ENCODE measurements at regions not wholly inside any gene's neighbourhood (a gene's known extent, or its start where the extent isn't known, plus 50 kb on each side); places are given as distances from the start of the nearest gene placed in this dataset.

DNA sequence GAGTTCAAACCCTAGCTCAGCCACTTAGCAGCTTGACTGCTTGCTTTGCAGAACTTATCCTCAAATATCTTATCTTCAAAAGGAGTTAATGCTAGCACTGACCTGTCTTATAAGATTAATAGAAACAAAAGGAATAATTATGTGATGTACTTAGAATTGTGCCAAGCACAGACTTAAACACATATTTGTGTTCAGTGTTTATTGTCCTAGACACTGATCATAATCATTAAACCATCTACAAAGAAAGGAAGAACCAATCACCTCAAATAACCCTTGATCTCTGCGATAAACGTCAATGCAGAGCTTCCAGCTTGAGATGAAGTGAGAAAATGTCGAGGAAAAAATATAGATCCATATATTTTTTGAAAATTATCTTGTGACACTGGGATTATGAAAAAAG is 73.1 kb downstream of the ATXN7L3B start:
- no peak overlapping the region for H3K4me3 ChIP-seq (ENCODE audit: low read depth, low read length)
- in situ Hi-C loops (cut with HindIII; ENCODE audit: low pct_ligation_motif_present, low sequenced_read_pairs), result no loop called here
- no peak for DNase-seq
- H3K27me3 ChIP-seq (replicated peaks), result no peaks in the 10 kb centered on the region
- no peak for TF ChIP-seq CTCF (IDR thresholded peaks at IDR 0.05; ENCODE audit: low read depth, low read length, missing control alignments)
- no peak overlapping the region for H3K27ac ChIP-seq
- no peaks in the 10 kb centered on the region for H3K36me3 ChIP-seq (replicated peaks)

GRCh38 chr12:74614426-74614825 is 76.8 kb downstream of the ATXN7L3B start:
- TF ChIP-seq CTCF (IDR thresholded peaks at IDR 0.05; ENCODE audit: low read depth, low read length, missing control alignments), result no peak
- Histone ChIP-seq H3K4me3 (ENCODE audit: low read depth, low read length) (no peak overlapping the region), H3K36me3 (replicated peaks) (no peaks in the 10 kb centered on the region), H3K27ac (no peak overlapping the region), H3K27me3 (replicated peaks) (no peaks in the 10 kb centered on the region)
- DNase-seq, result no peak
- in situ Hi-C loops (cut with HindIII; ENCODE audit: low pct_ligation_motif_present, low sequenced_read_pairs), result no loop called here

GRCh38 chr12:74619084-74619483 is 81.4 kb downstream of the ATXN7L3B start:
- H3K36me3 ChIP-seq (replicated peaks), result no peaks in the 10 kb centered on the region
- in situ Hi-C loops (cut with HindIII; ENCODE audit: low pct_ligation_motif_present, low sequenced_read_pairs), result no loop called here
- no peak for DNase-seq
- no peak overlapping the region for H3K27ac ChIP-seq
- no peak for TF ChIP-seq CTCF (IDR thresholded peaks at IDR 0.05; ENCODE audit: low read depth, low read length, missing control alignments)
- no peak overlapping the region for H3K4me3 ChIP-seq (ENCODE audit: low read depth, low read length)
- no peaks in the 10 kb centered on the region for H3K27me3 ChIP-seq (replicated peaks)

- TF ChIP-seq CTCF (IDR thresholded peaks at IDR 0.05; ENCODE audit: low read depth, low read length, missing control alignments), result no peak
- Histone ChIP-seq H3K27me3 (replicated peaks) (no peaks in the 10 kb centered on the region), H3K27ac (no peak overlapping the region), H3K4me3 (ENCODE audit: low read depth, low read length) (no peak overlapping the region), H3K36me3 (replicated peaks) (no peaks in the 10 kb centered on the region)
- no peak for DNase-seq
- in situ Hi-C loops (cut with HindIII; ENCODE audit: low pct_ligation_motif_present, low sequenced_read_pairs), result no loop called here
These were observed 82.2 kb downstream of the ATXN7L3B start for GRCh38 chr12:74619884-74620283.

- in situ Hi-C loops (cut with HindIII; ENCODE audit: low pct_ligation_motif_present, low sequenced_read_pairs), result no loop called here
- DNase-seq, result no peak
- H3K36me3 ChIP-seq (replicated peaks), result no peaks in the 10 kb centered on the region
- no peak for TF ChIP-seq CTCF (IDR thresholded peaks at IDR 0.05; ENCODE audit: low read depth, low read length, missing control alignments)
- no peak overlapping the region for H3K27ac ChIP-seq
- no peak overlapping the region for H3K4me3 ChIP-seq (ENCODE audit: low read depth, low read length)
- no peaks in the 10 kb centered on the region for H3K27me3 ChIP-seq (replicated peaks)
These were observed 83.3 kb downstream of the ATXN7L3B start for GRCh38 chr12:74620921-74621320.

DNA sequence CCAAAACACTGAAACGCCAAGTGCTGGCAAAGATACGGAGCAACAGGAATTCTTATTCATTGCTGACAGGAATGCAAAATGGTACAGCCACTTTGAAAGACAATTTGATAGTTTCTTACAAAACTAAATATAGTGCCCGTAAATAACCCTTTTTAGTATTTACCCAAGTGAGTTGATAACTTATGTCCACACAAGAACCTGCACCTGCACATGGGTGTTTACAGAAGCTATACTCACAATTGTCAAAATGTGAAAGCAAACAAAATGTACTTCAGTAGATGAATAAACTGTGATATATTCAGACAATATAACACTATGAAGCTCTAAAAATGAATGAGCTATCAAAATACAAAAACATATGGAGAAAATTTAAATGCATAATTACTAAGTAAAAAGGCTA is 86.6 kb downstream of the ATXN7L3B start:
- Histone ChIP-seq H3K4me3 (ENCODE audit: low read depth, low read length) (no peak overlapping the region), H3K36me3 (replicated peaks) (no peaks in the 10 kb centered on the region), H3K27ac (no peak overlapping the region), H3K27me3 (replicated peaks) (no peaks in the 10 kb centered on the region)
- DNase-seq, result no peak
- in situ Hi-C loops (cut with HindIII; ENCODE audit: low pct_ligation_motif_present, low sequenced_read_pairs), result no loop called here
- TF ChIP-seq CTCF (IDR thresholded peaks at IDR 0.05; ENCODE audit: low read depth, low read length, missing control alignments), result no peak

All from brain microvascular endothelial cell (primary cell).